ENCODE measurements at regions not wholly inside any gene's neighbourhood (a gene's known extent, or its start where the extent isn't known, plus 50 kb on each side); places are given as distances from the start of the nearest gene placed in this dataset.

- TF ChIP-seq POLR2A (IDR thresholded peaks at IDR 0.05) (no peak), POLR2AphosphoS5 (IDR thresholded peaks at IDR 0.05) (no peak)
- TF ChIP-seq, protein P1, sequence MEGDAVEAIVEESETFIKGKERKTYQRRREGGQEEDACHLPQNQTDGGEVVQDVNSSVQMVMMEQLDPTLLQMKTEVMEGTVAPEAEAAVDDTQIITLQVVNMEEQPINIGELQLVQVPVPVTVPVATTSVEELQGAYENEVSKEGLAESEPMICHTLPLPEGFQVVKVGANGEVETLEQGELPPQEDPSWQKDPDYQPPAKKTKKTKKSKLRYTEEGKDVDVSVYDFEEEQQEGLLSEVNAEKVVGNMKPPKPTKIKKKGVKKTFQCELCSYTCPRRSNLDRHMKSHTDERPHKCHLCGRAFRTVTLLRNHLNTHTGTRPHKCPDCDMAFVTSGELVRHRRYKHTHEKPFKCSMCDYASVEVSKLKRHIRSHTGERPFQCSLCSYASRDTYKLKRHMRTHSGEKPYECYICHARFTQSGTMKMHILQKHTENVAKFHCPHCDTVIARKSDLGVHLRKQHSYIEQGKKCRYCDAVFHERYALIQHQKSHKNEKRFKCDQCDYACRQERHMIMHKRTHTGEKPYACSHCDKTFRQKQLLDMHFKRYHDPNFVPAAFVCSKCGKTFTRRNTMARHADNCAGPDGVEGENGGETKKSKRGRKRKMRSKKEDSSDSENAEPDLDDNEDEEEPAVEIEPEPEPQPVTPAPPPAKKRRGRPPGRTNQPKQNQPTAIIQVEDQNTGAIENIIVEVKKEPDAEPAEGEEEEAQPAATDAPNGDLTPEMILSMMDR (IDR thresholded peaks at IDR 0.05): no peak
These were observed 2295.4 kb downstream of the ARAP2 start for GRCh38 chr4:33948921-33949320.

All from stomach (tissue), 4 donors.